Ishikawa (cell line): ENCODE measurements at regions not wholly inside any gene's neighbourhood (a gene's known extent, or its start where the extent isn't known, plus 50 kb on each side); places are given as distances from the start of the nearest gene placed in this dataset.

Experiments used
- CEBPB ChIP-seq: IDR thresholded peaks from 2 replicates; pipeline ENCODE4 v1.6.1; 2012
- EGR1 ChIP-seq: IDR thresholded peaks from 2 replicates; pipeline ENCODE4 v1.6.1; 2012
- EP300 ChIP-seq: IDR thresholded peaks from 2 replicates; pipeline ENCODE4 v1.6.1; 2012; ENCODE audit warnings: borderline replicate concordance
- NFIC ChIP-seq: IDR thresholded peaks from 2 replicates; pipeline ENCODE4 v1.6.1; 2012
- RAD21 ChIP-seq: IDR thresholded peaks from 2 replicates; pipeline ENCODE4 v1.6.1; 2012; ENCODE audit warnings: low read depth
- TAF1 ChIP-seq: IDR thresholded peaks from 2 replicates; pipeline ENCODE4 v1.6.1; 2012; ENCODE audit warnings: low read depth, mild to moderate bottlenecking
- TCF12 ChIP-seq: IDR thresholded peaks from 2 replicates; pipeline ENCODE4 v1.6.1; 2012; ENCODE audit warnings: low read depth
- TEAD4 ChIP-seq: IDR thresholded peaks from 2 replicates; pipeline ENCODE4 v1.6.1; 2012
- YY1 ChIP-seq: IDR thresholded peaks from 2 replicates; pipeline ENCODE4 v1.6.1; 2012; ENCODE audit warnings: low read depth
- TF ChIP-seq, protein P1 (sequence below): IDR thresholded peaks from 2 replicates; pipeline ENCODE4 v1.6.1; 2012
- TF ChIP-seq, protein P2 (sequence below): IDR thresholded peaks from 2 replicates; pipeline ENCODE4 v1.6.1; 2012; ENCODE audit warnings: low read depth, mild to moderate bottlenecking
- TF ChIP-seq, protein P3 (sequence below): IDR thresholded peaks from 2 replicates; pipeline ENCODE4 v1.6.1; 2012

DNA sequence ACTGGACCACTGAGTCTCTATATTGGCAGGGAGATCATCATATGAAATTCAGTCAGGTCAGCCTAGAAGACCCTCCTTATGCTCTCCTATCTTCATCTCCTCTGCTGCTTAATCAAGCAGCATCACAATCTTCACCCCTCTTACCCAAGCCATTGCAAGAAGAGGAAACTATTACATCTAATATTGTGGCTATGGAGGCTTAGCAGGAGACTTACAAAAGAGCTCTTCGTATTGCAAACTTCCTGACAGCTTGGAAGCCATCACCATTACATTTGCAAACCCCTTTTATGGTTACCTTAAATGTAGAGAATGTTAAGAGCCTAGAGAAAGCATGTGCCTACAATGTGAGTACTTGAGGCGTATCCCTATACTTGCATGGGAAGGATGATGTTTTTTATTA lies 87.2 kb upstream of the STXBP5 start:
- TF ChIP-seq, protein P1, sequence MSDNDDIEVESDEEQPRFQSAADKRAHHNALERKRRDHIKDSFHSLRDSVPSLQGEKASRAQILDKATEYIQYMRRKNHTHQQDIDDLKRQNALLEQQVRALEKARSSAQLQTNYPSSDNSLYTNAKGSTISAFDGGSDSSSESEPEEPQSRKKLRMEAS, result no peak
- no peak for TF ChIP-seq EGR1
- TF ChIP-seq EP300, result no peak
- no peak for TF ChIP-seq CEBPB
- TF ChIP-seq, protein P2, sequence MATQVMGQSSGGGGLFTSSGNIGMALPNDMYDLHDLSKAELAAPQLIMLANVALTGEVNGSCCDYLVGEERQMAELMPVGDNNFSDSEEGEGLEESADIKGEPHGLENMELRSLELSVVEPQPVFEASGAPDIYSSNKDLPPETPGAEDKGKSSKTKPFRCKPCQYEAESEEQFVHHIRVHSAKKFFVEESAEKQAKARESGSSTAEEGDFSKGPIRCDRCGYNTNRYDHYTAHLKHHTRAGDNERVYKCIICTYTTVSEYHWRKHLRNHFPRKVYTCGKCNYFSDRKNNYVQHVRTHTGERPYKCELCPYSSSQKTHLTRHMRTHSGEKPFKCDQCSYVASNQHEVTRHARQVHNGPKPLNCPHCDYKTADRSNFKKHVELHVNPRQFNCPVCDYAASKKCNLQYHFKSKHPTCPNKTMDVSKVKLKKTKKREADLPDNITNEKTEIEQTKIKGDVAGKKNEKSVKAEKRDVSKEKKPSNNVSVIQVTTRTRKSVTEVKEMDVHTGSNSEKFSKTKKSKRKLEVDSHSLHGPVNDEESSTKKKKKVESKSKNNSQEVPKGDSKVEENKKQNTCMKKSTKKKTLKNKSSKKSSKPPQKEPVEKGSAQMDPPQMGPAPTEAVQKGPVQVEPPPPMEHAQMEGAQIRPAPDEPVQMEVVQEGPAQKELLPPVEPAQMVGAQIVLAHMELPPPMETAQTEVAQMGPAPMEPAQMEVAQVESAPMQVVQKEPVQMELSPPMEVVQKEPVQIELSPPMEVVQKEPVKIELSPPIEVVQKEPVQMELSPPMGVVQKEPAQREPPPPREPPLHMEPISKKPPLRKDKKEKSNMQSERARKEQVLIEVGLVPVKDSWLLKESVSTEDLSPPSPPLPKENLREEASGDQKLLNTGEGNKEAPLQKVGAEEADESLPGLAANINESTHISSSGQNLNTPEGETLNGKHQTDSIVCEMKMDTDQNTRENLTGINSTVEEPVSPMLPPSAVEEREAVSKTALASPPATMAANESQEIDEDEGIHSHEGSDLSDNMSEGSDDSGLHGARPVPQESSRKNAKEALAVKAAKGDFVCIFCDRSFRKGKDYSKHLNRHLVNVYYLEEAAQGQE, result no peak
- no peak for TF ChIP-seq RAD21
- no peak for TF ChIP-seq NFIC
- TF ChIP-seq TCF12, result no peak
- TF ChIP-seq, protein P3, sequence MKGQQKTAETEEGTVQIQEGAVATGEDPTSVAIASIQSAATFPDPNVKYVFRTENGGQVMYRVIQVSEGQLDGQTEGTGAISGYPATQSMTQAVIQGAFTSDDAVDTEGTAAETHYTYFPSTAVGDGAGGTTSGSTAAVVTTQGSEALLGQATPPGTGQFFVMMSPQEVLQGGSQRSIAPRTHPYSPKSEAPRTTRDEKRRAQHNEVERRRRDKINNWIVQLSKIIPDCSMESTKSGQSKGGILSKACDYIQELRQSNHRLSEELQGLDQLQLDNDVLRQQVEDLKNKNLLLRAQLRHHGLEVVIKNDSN, result no peak
- no peak for TF ChIP-seq TAF1
- no peak for TF ChIP-seq TEAD4
- TF ChIP-seq YY1, result no peak
